Stimulated activated CD8-positive, alpha-beta memory T cell treated with anti-CD3 and anti-CD28 coated beads, Interleukin-7, amount 100 ng/mL, for 24 hours (primary cell): ENCODE measurements at regions not wholly inside any gene's neighbourhood (a gene's known extent, or its start where the extent isn't known, plus 50 kb on each side); places are given as distances from the start of the nearest gene placed in this dataset.
"Not testable (repeated sequence)": the region's sequence is repeated elsewhere in the genome, so short reads cannot be mapped to it uniquely, and the experiment has no call there.

Source experiments
- DNase-seq: peaks from one replicate; pipeline ENCODE4 v3.0.0-alpha.2; 2020; ENCODE audit warnings: low read depth

DNA sequence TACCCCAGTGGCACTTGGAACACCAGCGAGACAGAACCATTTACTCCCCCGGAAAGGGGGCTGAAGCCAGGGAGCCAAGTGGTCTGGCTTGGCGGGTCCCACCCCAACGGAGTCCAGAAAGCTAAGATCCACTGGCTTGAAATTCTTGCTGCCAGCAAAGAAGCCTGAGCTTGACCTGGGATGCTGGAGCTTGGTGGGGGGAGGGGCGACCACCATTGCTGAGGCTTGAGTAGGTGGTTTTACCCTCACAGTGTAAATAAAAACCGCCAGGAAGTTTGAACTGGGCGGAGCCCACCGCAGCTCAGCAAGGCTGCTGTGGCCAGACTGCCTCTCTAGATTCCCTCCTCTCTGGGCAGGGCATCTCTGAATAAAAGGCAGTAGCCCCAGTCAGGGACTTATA is 62.8 kb downstream of the RPS24 start:
- not testable (repeated sequence) for DNase-seq

DNA sequence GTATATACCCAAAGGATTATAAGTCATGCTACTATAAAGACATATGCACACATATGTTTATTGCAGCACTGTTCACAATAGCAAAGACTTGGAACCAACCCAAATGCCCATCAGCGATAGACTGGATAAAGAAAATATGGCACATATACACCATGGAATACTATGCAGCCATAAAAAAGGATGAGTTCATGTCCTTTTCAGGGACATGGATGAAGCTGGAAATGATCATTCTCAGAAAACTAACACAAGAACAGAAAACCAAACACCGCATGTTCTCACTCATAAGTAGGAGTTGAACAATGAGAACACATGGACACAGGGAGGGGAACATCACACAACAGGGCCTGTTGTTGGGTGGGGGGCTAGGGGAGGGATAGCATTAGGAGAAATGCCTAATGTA is 68.9 kb downstream of the RPS24 start:
- not testable (repeated sequence) for DNase-seq

DNA sequence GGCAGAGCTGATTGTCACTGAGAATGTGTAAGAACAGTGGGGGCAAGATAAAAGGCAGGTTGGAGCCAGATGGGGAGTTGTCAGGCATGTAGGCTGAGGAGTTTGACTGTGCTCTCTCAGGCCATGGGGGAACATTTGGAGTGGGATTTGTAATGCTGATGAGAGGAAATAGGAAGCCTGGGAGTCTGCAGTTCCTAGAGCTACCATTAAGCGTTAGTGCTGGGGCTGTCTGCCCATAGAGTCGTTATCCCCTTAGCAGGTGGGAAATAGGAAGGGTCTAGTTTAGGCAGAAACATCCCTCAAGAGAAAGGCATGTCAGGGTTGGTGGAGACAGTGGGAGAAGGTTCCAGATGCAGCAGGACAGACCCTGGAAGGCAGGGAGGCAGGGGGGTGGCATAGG is 75.5 kb downstream of the RPS24 start:
- DNase-seq, result no peak

DNA sequence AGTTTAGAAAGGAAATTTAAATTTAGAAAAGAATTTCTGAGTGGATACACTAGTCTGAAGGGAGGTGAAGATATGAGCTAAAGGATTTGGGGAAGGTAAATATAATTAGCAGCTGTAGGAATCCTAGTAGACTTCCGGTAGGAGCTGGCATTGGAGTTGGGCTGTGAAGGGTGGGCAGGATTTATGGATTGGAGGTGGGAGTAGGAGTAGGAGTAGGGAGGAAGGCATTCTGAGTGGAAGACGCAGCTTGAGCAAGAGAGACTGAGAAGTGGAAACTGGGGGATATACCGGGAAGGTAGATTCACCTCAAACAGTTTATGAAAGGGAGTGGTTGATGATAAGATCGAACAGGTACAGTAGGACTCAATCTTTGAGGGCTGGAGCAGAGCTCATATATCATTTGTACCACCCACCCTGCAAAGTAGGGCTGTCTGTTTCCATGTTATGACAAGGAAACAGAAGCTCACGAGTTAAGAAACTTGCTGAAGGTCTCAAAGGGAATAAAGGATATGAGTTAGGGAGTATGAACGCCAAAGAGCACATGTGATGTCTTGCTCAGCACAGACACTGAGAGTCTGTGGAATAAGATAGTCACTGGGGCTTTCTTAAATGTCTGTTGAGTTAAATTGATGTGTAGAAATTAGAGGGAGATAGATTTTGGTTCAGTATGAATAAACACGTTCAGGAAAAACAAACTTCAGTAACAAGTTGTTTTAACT is 81.6 kb downstream of the RPS24 start:
- DNase-seq, result no peak

DNA sequence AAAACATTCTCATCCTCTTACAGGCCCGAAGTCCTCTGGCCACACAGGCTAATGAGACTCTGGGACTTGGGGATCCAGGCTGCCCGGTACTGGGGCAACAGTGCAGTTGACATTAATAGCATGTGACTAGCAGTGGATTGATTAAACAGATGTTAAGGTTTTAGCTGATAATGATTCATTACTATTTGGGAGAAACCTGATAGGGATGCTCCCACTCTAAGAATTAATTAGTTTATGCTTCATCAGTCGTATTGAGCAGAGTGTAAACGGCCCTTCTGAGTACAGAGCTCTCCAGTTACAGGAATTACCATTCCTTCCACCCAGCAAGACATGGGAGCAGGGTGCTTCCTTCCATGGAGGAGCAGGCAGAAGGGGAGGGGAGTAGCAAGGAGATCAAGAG is 82.7 kb downstream of the RPS24 start:
- DNase-seq, result no peak

DNA sequence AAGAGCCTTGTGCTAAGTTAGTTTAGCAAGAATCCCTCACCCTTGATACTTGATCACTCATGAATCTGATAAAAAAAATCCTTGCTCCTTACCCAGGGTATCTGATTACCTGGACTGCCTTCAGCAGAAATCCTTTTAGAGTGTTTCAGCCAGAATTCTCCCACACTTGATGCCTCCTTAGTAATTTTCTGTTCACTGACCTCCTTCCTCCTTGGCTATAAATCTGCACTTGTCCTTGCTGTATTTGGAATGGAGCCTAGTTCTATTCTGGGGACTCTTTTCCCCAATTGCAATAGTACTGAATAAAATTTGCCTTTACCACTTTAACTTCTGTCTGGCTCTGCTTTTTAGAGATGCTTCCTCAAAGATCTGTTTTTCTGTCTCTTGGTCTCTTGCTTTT is 84.9 kb downstream of the RPS24 start:
- no peak for DNase-seq

DNA sequence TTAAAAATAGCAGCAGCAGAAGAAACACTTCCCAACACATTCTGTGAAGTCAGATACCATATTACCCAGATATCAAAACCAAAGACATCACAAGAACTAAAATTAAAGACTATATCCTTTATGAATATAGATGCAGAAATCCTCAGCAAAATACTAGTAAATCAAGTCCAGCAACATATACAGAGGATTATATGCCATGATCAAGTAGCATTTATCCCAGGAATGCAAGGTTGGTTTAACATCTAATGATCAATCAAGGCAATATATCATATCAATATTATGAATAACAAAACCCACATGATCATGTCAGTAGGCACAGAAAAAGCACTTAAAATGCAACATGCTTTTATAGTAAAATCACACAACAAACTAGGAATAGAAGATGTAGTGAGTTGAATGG is 88.1 kb downstream of the RPS24 start:
- DNase-seq, result no peak

DNA sequence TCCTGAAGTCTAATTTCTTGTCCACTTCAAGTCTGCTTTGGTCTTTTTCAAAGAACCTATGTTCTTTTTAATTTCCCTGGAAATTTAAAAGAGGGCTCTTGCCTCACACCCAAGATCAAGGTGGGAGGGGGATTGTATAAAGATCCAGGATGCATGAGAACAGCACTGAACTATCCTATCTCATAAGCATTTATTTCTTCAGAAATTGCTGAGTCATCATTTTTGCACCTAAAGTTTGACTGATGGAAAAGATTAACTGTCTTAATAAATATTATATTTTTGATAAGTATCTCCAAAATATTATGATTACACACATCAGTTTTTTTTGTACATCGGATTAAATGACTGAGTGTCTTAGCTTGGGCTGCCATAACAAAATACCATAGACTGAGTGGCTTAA is 90.5 kb downstream of the RPS24 start:
- DNase-seq, result no peak

DNA sequence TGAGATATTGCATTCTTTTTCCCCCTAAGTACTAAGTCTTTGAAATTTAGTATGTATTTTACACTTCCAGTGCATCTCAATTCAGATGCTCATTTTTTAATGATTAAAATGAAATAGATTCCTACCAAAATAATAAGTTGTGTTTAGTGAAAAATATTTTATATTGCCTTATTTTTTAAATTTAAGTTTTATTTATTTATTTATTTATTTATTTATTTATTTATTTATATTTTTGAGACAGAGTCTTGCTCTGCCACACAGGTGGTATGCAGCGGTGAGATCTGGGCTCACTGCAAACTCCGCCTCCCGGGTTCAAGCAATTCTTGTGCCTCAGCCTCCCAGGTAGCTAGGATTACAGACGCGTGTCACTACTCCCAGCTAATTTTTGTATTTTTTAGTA is 95.5 kb downstream of the RPS24 start:
- no peak for DNase-seq

DNA sequence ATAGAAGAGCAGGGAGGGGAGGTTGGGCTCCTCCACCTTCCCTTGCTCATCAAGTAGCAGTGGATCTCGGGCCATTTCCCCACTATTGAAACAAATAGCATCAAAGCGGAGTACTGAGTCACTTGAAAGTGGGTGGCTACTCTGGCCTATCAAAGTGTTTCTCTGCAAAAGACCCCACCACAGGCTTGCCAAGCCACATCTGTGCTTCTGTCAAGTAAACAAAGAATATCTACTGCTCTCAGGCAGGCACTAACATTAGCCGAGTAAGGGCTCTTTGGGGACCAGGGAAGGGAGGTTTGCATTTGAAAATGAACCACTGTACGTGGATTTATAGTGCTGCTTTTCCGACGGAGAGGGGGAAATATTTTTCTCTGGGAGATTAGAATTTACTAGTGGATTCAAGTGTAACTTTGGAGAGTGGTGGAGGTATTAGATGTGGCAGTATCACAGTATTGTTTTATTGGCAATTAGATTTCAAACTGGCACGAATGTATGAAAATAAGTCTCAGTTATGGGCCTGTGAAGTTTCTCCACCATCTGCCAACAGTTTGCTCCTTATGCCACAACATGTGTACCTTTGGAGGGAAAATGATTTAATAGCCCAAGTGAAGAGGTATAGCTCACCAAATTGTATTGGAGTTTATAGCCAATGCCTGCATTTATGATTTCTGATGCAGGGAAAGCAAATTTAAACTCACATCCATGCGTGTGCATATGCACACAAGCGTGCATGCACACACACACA is 97.5 kb downstream of the RPS24 start:
- no peak for DNase-seq

DNA sequence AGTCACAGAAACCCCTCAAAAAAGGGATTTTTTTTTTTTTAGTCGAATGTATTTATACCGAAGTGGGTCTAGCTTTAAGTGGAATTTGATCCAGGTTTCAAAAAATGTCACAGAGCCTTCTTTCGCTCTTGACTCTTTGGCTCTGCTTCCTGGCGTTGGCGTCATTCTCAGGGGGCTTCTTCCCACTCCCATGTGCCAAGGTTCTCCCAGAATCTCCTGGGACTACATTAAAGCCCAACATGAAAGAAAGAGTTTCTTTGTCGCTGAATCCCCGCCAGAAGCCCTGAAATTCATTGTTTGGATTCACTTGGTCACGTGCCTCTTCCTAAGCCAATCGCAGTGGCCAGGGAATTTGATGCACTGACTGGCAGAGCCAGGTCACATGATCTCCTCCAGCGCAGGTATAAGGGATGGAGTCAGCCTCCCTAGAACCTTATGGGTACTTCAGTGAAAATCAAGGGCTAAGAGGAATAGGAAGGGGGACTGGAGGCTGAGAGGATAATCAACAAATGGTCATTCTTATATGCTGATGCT is 101.2 kb downstream of the RPS24 start:
- DNase-seq, result no peak

DNA sequence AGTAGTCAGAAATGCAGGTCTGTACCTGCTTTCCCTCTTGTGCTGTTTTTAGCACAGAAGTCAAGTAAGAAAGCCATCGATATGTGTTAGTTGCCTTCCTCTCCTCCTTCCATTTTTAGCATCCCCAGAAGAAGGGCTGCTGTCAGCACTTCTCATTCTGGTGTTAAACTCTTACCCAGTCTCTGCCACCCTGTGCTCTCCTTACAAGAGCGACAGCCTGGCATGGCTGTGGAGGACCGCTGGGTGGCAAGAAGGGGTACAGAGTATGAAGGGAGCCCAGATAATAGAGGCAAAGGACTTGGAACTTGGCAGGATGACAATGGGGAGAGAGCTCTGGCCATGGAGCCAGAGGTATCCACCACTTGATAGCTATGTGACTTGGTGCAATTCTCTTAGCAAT is 103.5 kb downstream of the RPS24 start:
- DNase-seq, result no peak

DNA sequence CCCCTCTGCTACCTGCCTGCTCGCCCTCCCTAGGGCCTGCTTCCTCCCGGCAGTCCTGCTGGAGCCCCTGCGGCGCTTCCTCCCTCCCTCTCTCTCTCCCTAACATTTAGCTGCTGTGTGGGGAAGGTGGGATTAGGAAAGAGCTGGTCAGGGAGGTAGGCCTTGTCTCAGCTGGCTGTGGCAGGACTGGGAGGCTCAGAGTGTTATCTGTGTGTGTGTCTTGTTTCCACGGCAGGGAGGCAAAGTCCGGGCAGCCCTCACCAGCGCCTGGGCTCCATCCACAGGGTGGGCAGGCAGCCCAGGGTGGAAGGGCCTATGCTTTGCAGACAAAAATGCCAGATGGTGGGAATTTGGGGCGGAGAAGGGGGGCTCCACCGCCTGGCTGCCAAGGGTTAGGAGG is 105.7 kb downstream of the RPS24 start:
- no peak for DNase-seq

DNA sequence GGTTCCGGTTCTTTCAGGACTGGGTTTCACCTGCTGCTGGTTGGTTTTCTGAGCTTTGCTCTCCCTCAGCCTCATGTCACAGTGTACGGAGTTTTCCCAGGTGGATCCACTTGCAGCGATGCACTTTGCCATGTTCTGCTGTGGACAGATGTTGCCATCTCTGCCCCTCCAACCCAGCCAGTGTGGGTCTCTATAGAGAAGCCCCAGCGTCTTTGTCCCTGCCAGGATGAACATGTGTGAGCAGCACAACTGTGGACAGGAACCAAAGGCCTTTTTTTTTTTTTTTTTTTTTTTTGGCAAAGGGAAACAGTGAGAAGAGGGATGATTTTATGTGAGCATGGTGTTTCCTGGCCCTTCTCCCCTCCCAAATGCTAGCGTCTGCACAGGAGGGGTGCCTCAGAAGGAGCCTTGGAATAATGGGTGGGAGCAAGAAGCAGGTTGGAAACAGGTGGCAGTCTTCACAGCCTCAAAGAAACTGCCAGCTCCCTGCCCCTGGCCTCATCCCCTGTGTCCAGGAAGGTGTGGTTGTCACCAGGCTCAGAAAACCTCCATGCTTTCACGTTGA is 106.5 kb downstream of the RPS24 start:
- DNase-seq, result no peak

DNA sequence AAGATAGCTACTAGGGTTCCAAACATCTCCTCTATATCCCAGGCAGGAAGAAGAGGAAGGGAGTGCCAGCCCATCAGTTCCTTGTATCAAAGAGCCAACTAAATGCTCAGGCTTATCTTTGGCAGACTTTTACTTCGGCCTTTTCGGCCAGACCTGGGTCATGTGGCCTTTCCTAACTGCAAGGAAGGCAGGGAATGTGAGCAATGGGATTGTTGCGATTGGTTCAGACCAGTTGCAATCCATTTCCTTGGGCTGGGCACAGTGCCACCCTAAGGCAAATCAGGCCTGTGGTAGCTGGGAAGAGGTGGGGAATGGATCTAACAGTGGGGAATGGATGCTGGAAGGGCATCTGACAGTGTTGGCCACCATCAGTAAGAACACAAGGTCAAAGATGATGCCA is 109.9 kb downstream of the RPS24 start:
- DNase-seq, result no peak

DNA sequence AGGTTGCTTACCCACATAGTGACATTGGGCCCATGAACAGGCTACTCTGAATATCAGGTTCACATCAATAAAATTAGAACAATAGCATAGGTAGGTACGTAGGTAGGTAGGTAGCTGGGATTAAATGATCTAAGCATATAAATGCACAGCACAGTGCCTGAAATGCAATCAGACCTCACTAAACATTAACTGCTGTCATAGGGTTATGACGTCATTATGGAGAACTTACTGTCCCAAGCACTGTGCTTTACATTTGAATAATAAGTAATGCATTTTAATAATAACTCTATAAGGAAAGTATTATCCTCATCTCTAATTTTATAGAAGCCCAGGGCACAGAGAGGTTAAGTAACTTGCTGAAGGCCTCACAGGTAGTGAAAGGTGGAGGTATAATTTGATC is 112.5 kb downstream of the RPS24 start:
- DNase-seq, result no peak

DNA sequence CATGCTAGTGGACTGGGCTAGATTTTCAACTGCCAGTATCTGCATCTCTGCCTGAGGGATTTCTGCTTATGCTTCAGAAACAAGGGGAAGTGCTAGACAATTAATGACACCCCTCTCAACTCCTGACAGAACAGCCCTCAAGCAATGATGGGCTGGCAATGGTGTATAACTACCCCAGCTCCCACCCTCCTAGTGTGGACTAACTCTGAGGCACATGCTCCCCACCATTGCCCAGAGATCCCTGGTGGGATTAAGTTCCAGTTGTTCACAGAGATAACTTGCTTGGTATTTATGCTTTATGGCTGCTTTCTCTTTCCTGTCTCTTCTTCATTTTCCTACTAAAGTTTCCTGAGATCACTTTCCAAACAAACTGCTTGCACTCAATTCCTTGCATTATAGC is 113.5 kb downstream of the RPS24 start:
- no peak for DNase-seq

DNA sequence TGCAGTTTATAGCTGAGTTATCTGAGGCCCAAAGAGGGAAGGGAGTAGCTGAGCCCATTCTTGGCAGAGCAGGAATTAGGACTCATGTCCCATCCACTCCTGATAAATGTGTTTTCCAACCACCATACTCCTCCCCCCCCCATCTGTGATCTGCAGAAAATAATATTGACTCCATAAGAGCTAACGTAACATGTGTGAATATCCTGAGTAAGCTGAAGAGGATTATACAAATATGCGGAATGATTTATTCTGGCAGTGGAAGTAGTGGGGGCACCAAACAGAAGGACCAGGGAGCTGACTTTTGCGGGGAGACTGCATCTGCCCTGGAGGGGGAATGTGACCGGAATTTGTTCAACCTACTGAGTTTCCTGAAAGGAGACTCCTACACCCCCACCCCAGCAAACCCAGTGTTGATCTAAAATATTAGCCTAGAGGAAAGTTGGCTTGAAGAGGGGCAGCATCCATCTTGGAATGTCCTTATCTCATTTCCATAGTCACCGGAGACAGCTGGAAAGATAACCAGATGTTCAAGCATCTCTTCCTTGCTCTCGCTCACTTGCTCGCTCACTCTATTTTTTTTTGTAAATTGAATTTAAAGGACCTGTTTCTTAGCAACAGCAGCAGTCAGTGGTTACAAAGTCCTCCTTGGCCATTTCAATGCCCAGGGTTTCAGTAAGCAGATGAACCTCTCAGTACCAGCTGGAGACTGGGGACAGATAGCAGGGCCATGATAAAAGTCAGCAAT is 114.7 kb downstream of the RPS24 start:
- no peak for DNase-seq

DNA sequence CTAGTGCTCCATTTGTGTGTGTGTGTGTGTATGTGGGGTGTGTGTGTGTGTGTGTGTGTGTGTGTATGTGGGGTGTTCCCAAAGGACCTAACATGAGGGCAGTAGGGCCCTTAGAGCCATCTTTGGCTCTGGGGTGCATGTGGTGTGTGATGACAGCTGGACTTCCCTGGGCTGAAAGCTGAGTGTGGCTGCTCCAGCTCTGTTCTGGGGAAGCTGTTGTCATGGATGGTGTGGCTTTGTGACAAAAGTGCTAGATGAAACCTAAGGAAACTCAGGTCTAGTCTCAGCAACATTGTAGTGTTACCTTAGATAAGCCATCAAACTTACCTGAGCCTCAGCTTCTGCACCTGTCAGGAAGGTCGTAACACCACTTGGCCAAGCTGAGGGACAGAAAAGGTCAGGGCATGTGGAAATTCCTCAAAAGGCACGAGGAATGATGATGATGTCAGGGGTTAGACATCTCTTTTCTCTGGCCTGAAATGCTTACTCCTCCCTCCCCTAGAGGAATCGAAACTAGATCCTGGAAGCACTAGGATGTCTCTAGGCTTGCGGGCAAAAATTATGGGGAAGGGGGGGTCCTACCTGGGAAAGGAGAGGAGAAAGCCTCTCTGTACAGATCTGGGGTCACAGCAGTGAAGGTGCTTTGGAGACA is 115.4 kb downstream of the RPS24 start:
- DNase-seq, result no peak

DNA sequence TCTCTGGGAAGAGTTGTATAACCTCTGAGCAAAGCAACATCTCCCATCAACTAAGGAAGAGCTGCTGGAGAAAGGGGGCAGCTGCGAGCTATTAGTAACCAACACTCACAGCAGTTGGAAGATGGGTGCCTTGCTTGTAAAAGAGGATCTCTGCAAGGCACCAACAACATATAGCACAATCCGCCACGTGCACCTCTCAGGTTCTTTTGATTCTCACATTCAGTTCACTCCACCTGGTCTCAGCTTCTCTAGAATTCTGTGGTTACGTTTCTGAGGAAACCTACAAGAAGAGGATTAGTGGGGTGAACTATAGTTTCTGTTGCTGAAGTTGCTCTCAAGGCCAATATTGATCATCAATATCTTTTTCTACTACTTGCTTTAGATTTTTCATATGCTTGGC is 117.1 kb downstream of the RPS24 start:
- DNase-seq, result no peak

DNA sequence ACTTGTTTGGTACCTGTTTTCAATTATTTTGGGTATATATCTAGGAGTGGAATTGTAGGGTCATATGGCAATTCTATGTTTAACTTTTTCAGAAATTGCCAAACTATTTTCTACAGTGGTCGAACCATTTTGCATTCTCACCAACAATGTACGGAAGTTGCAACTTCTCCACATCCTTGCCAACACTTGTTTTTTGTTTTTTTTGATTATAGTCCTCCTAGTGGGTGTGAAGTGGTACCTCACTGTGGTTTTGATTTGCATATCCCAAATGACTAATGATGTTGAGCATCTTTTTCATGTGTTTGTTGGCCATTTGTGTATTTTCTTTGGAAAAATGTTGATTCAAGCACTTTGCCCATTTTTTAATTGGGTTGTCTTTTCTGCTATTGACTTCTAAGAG is 122.1 kb downstream of the RPS24 start:
- no peak for DNase-seq

DNA sequence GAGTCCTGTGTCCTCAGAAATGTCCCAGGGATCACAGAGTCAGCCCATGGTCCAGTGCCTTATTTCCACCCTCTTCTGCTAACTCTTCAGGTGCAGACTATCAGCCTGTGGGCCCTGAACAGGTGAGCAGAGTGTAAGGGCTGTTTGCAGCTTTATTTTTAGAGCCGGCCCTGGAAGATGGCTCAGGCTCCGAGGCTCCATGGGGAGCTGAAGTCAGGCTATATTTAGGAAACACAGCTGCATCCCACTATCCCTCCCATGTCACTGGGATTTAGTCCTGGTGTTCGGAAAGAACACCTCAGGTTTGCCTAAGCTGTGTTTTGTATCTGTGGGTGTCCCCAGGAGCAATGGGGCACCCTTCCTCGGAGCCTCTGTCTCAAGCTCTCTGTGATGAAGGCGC is 126.9 kb downstream of the RPS24 start:
- DNase-seq, result no peak
